SK-N-MC (cell line): ENCODE measurements at regions not wholly inside any gene's neighbourhood (a gene's known extent, or its start where the extent isn't known, plus 50 kb on each side); places are given as distances from the start of the nearest gene placed in this dataset.

Experiments
- EZH2 ChIP-seq: fragments of 200-600 bp; sonication (generic); IDR thresholded peaks from one replicate; pipeline ENCODE4 v1.6.1; 2017; ENCODE audit warnings: antibody characterized with exemption
- POLR2AphosphoS5 ChIP-seq: IDR thresholded peaks from 2 replicates; pipeline ENCODE4 v1.6.1; 2012; ENCODE audit warnings: mild to moderate bottlenecking, low read depth, low read length, borderline replicate concordance

- TF ChIP-seq EZH2 (no peak), POLR2AphosphoS5 (no peak)
Observed at GRCh38 chr9:79492092-79493009, 79.4 kb upstream of the TLE4 start.
